Transverse colon (tissue), 4 donors: ENCODE measurements at regions not wholly inside any gene's neighbourhood (a gene's known extent, or its start where the extent isn't known, plus 50 kb on each side); places are given as distances from the start of the nearest gene placed in this dataset.
A peak's percentile ranks its signal among the peaks of the same experiment; 100 is the strongest.

ENCODE experiments used
- DNase-seq: peaks from one replicate; pipeline ENCODE4 v3.0.0-alpha.2; 2019
- H3K27ac ChIP-seq, 4 donors: fragments of 200-600 bp; sonication (generic); 2 replicates each; pipeline ENCODE4 v1.5.1; 2016 to 2018; ENCODE audit warnings: inconsistent platforms in 4 of 4
- H3K27me3 ChIP-seq: fragments of 200-600 bp; sonication (generic); 2 replicates; pipeline ENCODE4 v1.5.1; 2017; ENCODE audit warnings: inconsistent platforms
- H3K36me3 ChIP-seq, 4 donors: fragments of 200-600 bp; sonication (generic); 2 replicates each; pipeline ENCODE4 v1.5.1; 2017 to 2019; ENCODE audit warnings: inconsistent platforms in 4 of 4
- H3K4me1 ChIP-seq, 4 donors: fragments of 200-600 bp; sonication (generic); 2 replicates each; pipeline ENCODE4 v1.5.1; 2017 to 2020; ENCODE audit warnings: inconsistent platforms in 4 of 4
- H3K4me3 ChIP-seq, 4 donors: fragments of 200-600 bp; sonication (generic); 1 replicate in 1 of 4; 2 replicates in 3 of 4; pipeline versions ENCODE4 v1.5.1 to v1.6.1; 2017 to 2019; ENCODE audit warnings: inconsistent platforms in 4 of 4
- H3K9me3 ChIP-seq, 2 donors: fragments of 200-600 bp; sonication (generic); 2 replicates each; pipeline ENCODE4 v1.5.1; 2017 to 2019; ENCODE audit warnings: inconsistent platforms in 2 of 2
- CTCF ChIP-seq, 5 experiments: fragments of 200-600 bp in 3 of 5; fragments of 450-650 bp in 2 of 5; sonication (generic) in 3 of 5; IDR thresholded peaks; 1 replicate in 2 of 5; 2 replicates in 3 of 5; pipeline ENCODE4 v1.5.1; 2016 to 2017; ENCODE audit warnings: antibody characterized with exemption in 5 of 5, inconsistent platforms in 3 of 5, mild to moderate bottlenecking in 2 of 5, moderate library complexity in 1 of 5
- EP300 ChIP-seq: sonication (generic); formaldehyde crosslinking; IDR thresholded peaks from one replicate; pipeline ENCODE4 v1.6.1; 2017; ENCODE audit warnings: antibody characterized with exemption, low read depth
- POLR2A ChIP-seq: fragments of 450-650 bp; IDR thresholded peaks from one replicate; pipeline ENCODE4 v1.6.1; 2016; ENCODE audit warnings: antibody characterized with exemption, mild to moderate bottlenecking, moderate library complexity
- POLR2AphosphoS5 ChIP-seq, 3 donors: sonication (generic); formaldehyde crosslinking; IDR thresholded peaks; one replicate each; pipeline ENCODE4 v1.6.1; 2016; ENCODE audit warnings: antibody characterized with exemption in 3 of 3
- WGBS, 2 donors: methylation state at CpG; one replicate each; pipeline ENCODE4 v1.1.5; 2018; ENCODE audit warnings: low coverage in 1 of 2; 5-methylcytosine and 5-hydroxymethylcytosine counted together
- in situ Hi-C, 4 donors: fragments of 200-750 bp; cut with MboI; loops; one replicate each; pipeline versions ENCODE4 v1.15.0 to v1.15.1; 2017; ENCODE audit warnings: low sequenced_read_pairs in 3 of 4, low pct_ligation_motif_present in 1 of 4, low pct_unique_long_range_greater_than_20kb in 1 of 4
- intact Hi-C: fragments of 100-400 bp; cut with DNase I; formaldehyde crosslinking; loops from one replicate; pipeline ENCODE4 v1.15.1; 2023; ENCODE audit warnings: low total_unique reads

GRCh38 chr4:128590034-128590740 lies 219.3 kb upstream of the JADE1 start:
- Histone ChIP-seq H3K27me3 (no peaks in the 10 kb centered on the region), H3K4me1 (no peaks in the 10 kb centered on the region), H3K9me3 (peaks cover 0 to 3% of the 10 kb centered on the region in 2 donors), H3K36me3 (no peaks in the 10 kb centered on the region), H3K4me3 (no peak overlapping the region), H3K27ac (no peak overlapping the region)
- no peak for DNase-seq
- in situ Hi-C loops = loop anchor here in 1 of 4 donors (25.0 kb wide), 1 partner anchor 222 kb away; the partner anchor contains the start of gene JADE1
- WGBS, 2 donors = 79 to 85% methylated on average over 8 to 9 of the region's 9 CpGs
- intact Hi-C loops = no loop called here
- no peak for TF ChIP-seq CTCF (IDR thresholded peaks at IDR 0.05)
- no peak for TF ChIP-seq POLR2A
- no peak for TF ChIP-seq EP300
- TF ChIP-seq POLR2AphosphoS5 (IDR thresholded peaks at IDR 0.05) = no peak

GRCh38 chr4:128589384-128589965 lies 220.0 kb upstream of the JADE1 start:
- no peak for TF ChIP-seq POLR2AphosphoS5 (IDR thresholded peaks at IDR 0.05)
- TF ChIP-seq EP300 = no peak
- no peak for TF ChIP-seq POLR2A
- TF ChIP-seq CTCF (IDR thresholded peaks at IDR 0.05) = no peak
- in situ Hi-C loops = loop anchor here in 1 of 4 donors (25.0 kb wide), 1 partner anchor 223 kb away; the partner anchor contains the start of gene JADE1
- Histone ChIP-seq H3K4me3 (no peak overlapping the region), H3K27ac (no peak overlapping the region), H3K27me3 (no peaks in the 10 kb centered on the region), H3K36me3 (no peaks in the 10 kb centered on the region), H3K4me1 (no peaks in the 10 kb centered on the region), H3K9me3 (peaks cover 0 to 3% of the 10 kb centered on the region in 2 donors)
- 75 to 78% methylated on average over 2 to 4 of the region's 4 CpGs for WGBS, 2 donors
- intact Hi-C loops = no loop called here
- DNase-seq = no peak

GRCh38 chr4:128587382-128587781 lies 222.1 kb upstream of the JADE1 start:
- Histone ChIP-seq H3K9me3 (no peaks in the 10 kb centered on the region), H3K27ac (no peak overlapping the region), H3K4me1 (no peaks in the 10 kb centered on the region), H3K4me3 (no peak overlapping the region), H3K36me3 (no peaks in the 10 kb centered on the region), H3K27me3 (no peaks in the 10 kb centered on the region)
- no peak for TF ChIP-seq CTCF (IDR thresholded peaks at IDR 0.05)
- TF ChIP-seq POLR2A = no peak
- TF ChIP-seq POLR2AphosphoS5 (IDR thresholded peaks at IDR 0.05) = no peak
- no peak for TF ChIP-seq EP300
- no peak for DNase-seq
- intact Hi-C loops (no loop called here), in situ Hi-C loops (loop anchor here in 1 of 4 donors (25.0 kb wide), 1 partner anchor 225 kb away; the partner anchor contains the start of gene JADE1)
- 97 to 98% methylated on average over 5 of the region's 5 CpGs for WGBS, 2 donors

GRCh38 chr4:128583753-128584712 lies 225.5 kb upstream of the JADE1 start:
- H3K4me3 ChIP-seq = no peak overlapping the region
- H3K36me3 ChIP-seq = no peaks in the 10 kb centered on the region
- in situ Hi-C loops = loop anchor here in 1 of 4 donors (25.0 kb wide), 1 partner anchor 228 kb away; the partner anchor contains the start of gene JADE1
- intact Hi-C loops = no loop called here
- H3K9me3 ChIP-seq = no peaks in the 10 kb centered on the region
- 68% methylated on average over 2 to 7 of the region's 7 CpGs for WGBS, 2 donors
- TF ChIP-seq CTCF (IDR thresholded peaks at IDR 0.05) = peak in 1 of 5 experiments; percentile 20
- no peak for TF ChIP-seq EP300
- no peak overlapping the region for H3K27ac ChIP-seq
- H3K27me3 ChIP-seq = no peaks in the 10 kb centered on the region
- H3K4me1 ChIP-seq = no peaks in the 10 kb centered on the region
- DNase-seq = no peak
